Karpas-422 (cell line): ENCODE measurements at regions not wholly inside any gene's neighbourhood (a gene's known extent, or its start where the extent isn't known, plus 50 kb on each side); places are given as distances from the start of the nearest gene placed in this dataset.
A peak's percentile ranks its signal among the peaks of the same experiment; 100 is the strongest.

Experiments used
- DNase-seq: peaks from one replicate; pipeline ENCODE4 v3.0.0-alpha.2; 2015
- H2AFZ ChIP-seq: fragments of 200-600 bp; sonication (generic); 2 replicates; pipeline ENCODE4 v1.6.1; 2014; ENCODE audit warnings: antibody characterized with exemption, low read length, mixed read lengths
- H3K27ac ChIP-seq: fragments of 200-600 bp; sonication (generic); 2 replicates; pipeline ENCODE4 v1.5.1; 2014; ENCODE audit warnings: mild to moderate bottlenecking, low read length, moderate library complexity
- H3K27me3 ChIP-seq: fragments of 200-600 bp; sonication (generic); 2 replicates; pipeline ENCODE4 v1.6.1; 2014; ENCODE audit warnings: low read length, mixed read lengths
- H3K36me3 ChIP-seq: fragments of 200-600 bp; sonication (generic); 2 replicates; pipeline ENCODE4 v1.6.1; 2014; ENCODE audit warnings: low read length, mixed read lengths; ENCODE audit not compliant: insufficient read depth
- H3K4me1 ChIP-seq: fragments of 200-600 bp; sonication (generic); 2 replicates; pipeline ENCODE4 v1.6.1; 2014; ENCODE audit warnings: mild to moderate bottlenecking, low read length, mixed read lengths
- H3K4me2 ChIP-seq: fragments of 200-600 bp; sonication (generic); 2 replicates; pipeline ENCODE4 v1.6.1; 2014; ENCODE audit warnings: low read length, low read depth, mild to moderate bottlenecking; ENCODE audit not compliant: poor library complexity, severe bottlenecking
- H3K4me3 ChIP-seq: fragments of 200-600 bp; sonication (generic); 2 replicates; pipeline ENCODE4 v1.5.1; 2014; ENCODE audit warnings: mild to moderate bottlenecking, antibody characterized with exemption, low read length, mixed read lengths
- H3K79me2 ChIP-seq: fragments of 200-600 bp; sonication (generic); 2 replicates; pipeline ENCODE4 v1.6.1; 2014; ENCODE audit warnings: mild to moderate bottlenecking, low read length, mixed read lengths
- H3K9ac ChIP-seq: fragments of 200-600 bp; sonication (generic); 2 replicates; pipeline ENCODE4 v1.6.0; 2014; ENCODE audit warnings: low read length
- H3K9me2 ChIP-seq: fragments of 200-600 bp; sonication (generic), shearing (Covaris generic); replicated peaks from 2 replicates; pipeline ENCODE4 v1.6.0; 2014; ENCODE audit warnings: mild to moderate bottlenecking, low read length, moderate library complexity; ENCODE audit not compliant: insufficient read depth
- H3K9me3 ChIP-seq: fragments of 300-700, 200-600 bp; sonication (generic); 2 replicates; pipeline ENCODE4 v1.6.1; 2014; ENCODE audit warnings: low read length, mixed read lengths
- H4K20me1 ChIP-seq: fragments of 200-600 bp; sonication (generic); 2 replicates; pipeline ENCODE4 v1.6.1; 2014; ENCODE audit warnings: mild to moderate bottlenecking, antibody characterized with exemption, low read length, low read depth; ENCODE audit not compliant: insufficient read depth

DNA sequence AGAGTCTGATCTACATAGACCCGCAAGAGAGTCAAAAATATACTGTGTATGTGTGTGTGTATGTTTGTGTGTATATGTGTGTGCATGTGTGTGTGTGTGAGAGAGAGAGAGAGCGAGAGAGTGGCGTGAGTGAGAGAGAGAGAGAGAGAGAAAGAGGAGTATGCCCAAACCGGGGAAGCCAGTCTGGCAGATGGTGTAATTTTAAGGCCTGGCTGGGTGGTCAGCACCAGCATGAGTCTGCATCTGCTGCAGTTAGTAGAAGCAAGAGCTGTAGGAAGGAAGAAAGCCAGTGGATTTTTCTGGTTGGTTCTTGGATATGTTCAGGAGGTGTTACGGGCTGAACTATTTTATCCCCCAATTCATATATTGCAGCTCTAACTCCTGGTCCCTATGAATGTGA lies 75.2 kb downstream of the ACTBL2 start:
- Histone ChIP-seq H3K4me3 (no peak overlapping the region), H2AFZ (no peak overlapping the region), H3K4me2 (no peak overlapping the region), H3K9ac (no peak overlapping the region), H3K36me3 (no peaks in the 10 kb centered on the region), H3K4me1 (no peaks in the 10 kb centered on the region), H3K79me2 (no peaks in the 10 kb centered on the region), H3K27me3 (no peaks in the 10 kb centered on the region; the same call in 1 of the 2 replicates), H3K9me3 (no peaks in the 10 kb centered on the region), H3K9me2 (no peaks in the 10 kb centered on the region), H3K27ac (no peak overlapping the region), H4K20me1 (no peaks in the 10 kb centered on the region)
- DNase-seq: no peak

DNA sequence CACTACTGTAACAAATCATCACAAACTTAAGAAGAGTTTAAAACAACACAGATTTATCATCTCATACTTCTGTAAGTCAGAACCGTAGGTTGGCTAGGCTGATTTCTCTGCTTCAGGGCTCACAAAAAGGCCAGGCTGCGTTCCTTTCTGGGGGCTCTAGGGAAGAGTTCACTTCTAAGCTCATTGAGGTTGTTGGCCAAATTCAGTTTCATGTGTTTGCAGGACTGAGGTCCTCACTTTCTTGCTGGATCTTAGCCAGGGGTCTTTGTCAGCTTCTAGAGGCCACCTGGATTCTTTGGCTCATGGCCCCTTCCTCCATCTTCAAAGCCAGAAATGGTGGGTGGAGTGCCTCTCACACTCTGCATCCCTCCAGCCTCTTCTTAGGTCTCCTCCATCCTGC lies 76.0 kb downstream of the ACTBL2 start:
- no peak overlapping the region for H2AFZ ChIP-seq
- no peak overlapping the region for H3K27ac ChIP-seq
- no peaks in the 10 kb centered on the region for H4K20me1 ChIP-seq
- no peaks in the 10 kb centered on the region for H3K36me3 ChIP-seq
- H3K9ac ChIP-seq: no peak overlapping the region
- no peaks in the 10 kb centered on the region for H3K9me2 ChIP-seq
- H3K79me2 ChIP-seq: no peaks in the 10 kb centered on the region
- no peak overlapping the region for H3K4me2 ChIP-seq
- no peaks in the 10 kb centered on the region for H3K4me1 ChIP-seq
- no peak for DNase-seq
- no peaks in the 10 kb centered on the region; the same call in 1 of the 2 replicates for H3K27me3 ChIP-seq
- no peaks in the 10 kb centered on the region for H3K9me3 ChIP-seq
- no peak overlapping the region for H3K4me3 ChIP-seq

DNA sequence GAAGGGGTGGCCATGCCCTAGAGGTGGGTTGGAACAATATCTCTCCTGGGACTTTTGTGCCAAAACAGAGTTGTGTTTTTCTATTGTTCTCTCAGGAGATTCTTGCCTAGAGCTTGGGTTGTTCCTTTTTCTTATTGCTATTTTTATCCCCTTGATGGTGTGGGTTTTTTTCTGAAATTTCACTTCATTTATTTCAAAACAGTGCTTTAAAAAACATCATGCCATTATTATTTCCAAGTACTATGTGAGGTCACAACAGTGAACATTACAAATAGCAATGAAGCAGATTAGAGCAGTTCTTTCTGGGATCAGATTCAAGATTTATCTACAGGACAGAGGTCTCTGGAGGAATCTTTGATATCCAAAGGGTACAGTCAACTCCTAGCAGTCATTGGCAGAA lies 76.6 kb downstream of the ACTBL2 start:
- Histone ChIP-seq H3K4me1 (no peaks in the 10 kb centered on the region), H3K79me2 (no peaks in the 10 kb centered on the region), H3K27ac (no peak overlapping the region), H2AFZ (no peak overlapping the region), H3K4me3 (no peak overlapping the region), H3K9me3 (no peaks in the 10 kb centered on the region), H3K9ac (no peak overlapping the region), H3K27me3 (no peaks in the 10 kb centered on the region; the same call in 1 of the 2 replicates), H4K20me1 (no peaks in the 10 kb centered on the region), H3K4me2 (no peak overlapping the region), H3K36me3 (no peaks in the 10 kb centered on the region), H3K9me2 (no peaks in the 10 kb centered on the region)
- no peak for DNase-seq

GRCh38 chr5:57402761-57403160 lies 79.8 kb downstream of the ACTBL2 start:
- Histone ChIP-seq H3K4me1 (no peaks in the 10 kb centered on the region), H3K9ac (no peak overlapping the region), H3K79me2 (no peaks in the 10 kb centered on the region), H3K9me2 (no peaks in the 10 kb centered on the region), H3K4me2 (no peak overlapping the region), H3K4me3 (no peak overlapping the region), H3K27ac (no peak overlapping the region), H2AFZ (no peak overlapping the region), H3K36me3 (no peaks in the 10 kb centered on the region), H3K27me3 (no peaks in the 10 kb centered on the region; the same call in 1 of the 2 replicates), H4K20me1 (no peaks in the 10 kb centered on the region), H3K9me3 (no peaks in the 10 kb centered on the region)
- peak; percentile 27 for DNase-seq

GRCh38 chr5:57402348-57402747 lies 80.3 kb downstream of the ACTBL2 start:
- Histone ChIP-seq H3K4me2 (no peak overlapping the region), H3K4me1 (no peaks in the 10 kb centered on the region), H3K27me3 (no peaks in the 10 kb centered on the region; the same call in 1 of the 2 replicates), H3K9ac (no peak overlapping the region), H3K9me3 (no peaks in the 10 kb centered on the region), H3K27ac (no peak overlapping the region), H3K36me3 (no peaks in the 10 kb centered on the region), H3K79me2 (no peaks in the 10 kb centered on the region), H3K4me3 (no peak overlapping the region), H4K20me1 (no peaks in the 10 kb centered on the region), H2AFZ (no peak overlapping the region), H3K9me2 (no peaks in the 10 kb centered on the region)
- no peak for DNase-seq

DNA sequence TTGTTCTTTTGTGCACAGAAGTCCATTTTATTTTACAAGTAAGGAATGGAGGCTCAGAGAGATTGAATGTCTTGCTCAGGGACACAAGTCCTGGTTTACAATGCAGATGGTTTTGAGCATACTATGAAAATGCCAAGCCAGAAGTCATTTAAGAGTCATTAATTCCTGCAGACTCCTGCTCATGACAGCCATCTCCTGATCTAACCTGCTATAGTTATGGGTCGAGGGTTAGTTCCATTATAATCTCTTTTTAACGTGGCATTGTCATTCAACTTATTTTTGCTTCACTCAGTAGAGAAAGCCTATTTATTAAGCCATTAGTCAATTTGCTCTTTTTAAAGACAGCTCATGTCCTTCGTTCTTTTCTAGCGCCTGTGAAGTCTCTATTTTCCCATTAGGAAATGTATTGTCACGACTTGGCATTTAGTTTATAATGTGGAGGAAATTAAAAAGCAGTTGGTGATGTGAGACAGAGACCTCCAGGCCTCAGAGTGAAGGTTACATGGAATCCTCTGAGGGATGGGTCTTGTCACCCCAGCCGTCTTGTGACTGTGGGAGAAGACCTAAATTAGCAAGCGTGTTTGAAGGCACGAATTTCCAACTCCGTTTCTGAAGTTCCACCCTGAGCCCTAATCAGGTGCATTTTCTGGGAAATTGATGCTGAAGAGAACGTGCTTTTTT lies 84.1 kb downstream of the ACTBL2 start:
- Histone ChIP-seq H3K4me3 (no peak overlapping the region), H3K27ac (no peak overlapping the region), H4K20me1 (no peaks in the 10 kb centered on the region), H3K4me1 (no peaks in the 10 kb centered on the region), H3K4me2 (no peak overlapping the region), H3K36me3 (no peaks in the 10 kb centered on the region), H3K27me3 (no peaks in the 10 kb centered on the region), H2AFZ (no peak overlapping the region), H3K9me3 (no peaks in the 10 kb centered on the region), H3K9me2 (no peaks in the 10 kb centered on the region), H3K9ac (no peak overlapping the region), H3K79me2 (no peaks in the 10 kb centered on the region)
- peak; percentile 28 for DNase-seq

- Histone ChIP-seq H3K4me2 (no peak overlapping the region), H3K27ac (no peak overlapping the region), H3K36me3 (no peaks in the 10 kb centered on the region), H3K4me3 (no peak overlapping the region), H3K4me1 (no peaks in the 10 kb centered on the region), H4K20me1 (no peaks in the 10 kb centered on the region), H3K79me2 (no peaks in the 10 kb centered on the region), H3K9ac (no peak overlapping the region), H2AFZ (no peak overlapping the region), H3K27me3 (no peaks in the 10 kb centered on the region), H3K9me3 (no peaks in the 10 kb centered on the region), H3K9me2 (no peaks in the 10 kb centered on the region)
- no peak for DNase-seq
Measured at GRCh38 chr5:57396701-57397100, 85.9 kb downstream of the ACTBL2 start.

DNA sequence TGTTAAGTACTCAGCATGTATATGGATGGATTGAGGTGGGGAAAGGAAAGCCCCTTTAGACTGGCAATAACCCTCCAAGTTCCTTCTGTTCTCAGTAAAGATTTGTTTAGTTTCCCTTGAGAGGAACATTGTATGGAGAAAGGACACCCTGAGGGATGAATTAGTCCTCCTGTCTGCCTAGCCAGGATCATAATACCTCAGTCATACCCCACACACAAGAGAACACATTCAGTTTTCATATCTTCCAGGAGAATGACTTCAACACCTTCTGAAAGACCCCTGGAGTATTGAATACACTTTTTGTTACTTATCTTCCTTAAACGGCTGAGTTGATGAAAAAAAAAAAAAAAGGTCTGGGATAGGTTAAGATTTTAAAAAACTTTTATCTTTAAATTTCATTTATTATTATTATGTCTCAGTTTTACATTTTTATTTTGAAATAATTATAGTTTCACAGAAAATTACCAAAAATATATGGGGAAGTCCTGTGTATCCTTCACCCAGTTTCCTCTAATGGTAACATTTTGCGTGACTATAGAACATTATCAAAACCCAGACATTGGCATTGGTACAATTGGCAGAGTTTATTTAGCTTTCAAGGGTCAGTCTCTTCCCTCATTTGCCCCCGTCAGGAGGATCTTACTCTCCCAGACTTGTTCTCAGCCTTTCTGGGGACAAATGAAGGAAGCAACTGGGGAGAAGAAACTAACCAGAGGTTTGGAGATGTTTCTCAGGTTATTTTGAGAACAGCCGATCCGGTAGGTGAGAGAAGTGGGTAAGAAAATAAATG lies 88.0 kb downstream of the ACTBL2 start:
- Histone ChIP-seq H4K20me1 (no peaks in the 10 kb centered on the region), H3K9me2 (no peaks in the 10 kb centered on the region), H3K36me3 (no peaks in the 10 kb centered on the region), H3K27me3 (no peaks in the 10 kb centered on the region), H3K9me3 (no peaks in the 10 kb centered on the region), H3K27ac (no peak overlapping the region), H3K9ac (no peak overlapping the region), H2AFZ (no peak overlapping the region), H3K79me2 (no peaks in the 10 kb centered on the region), H3K4me2 (no peak overlapping the region), H3K4me1 (no peaks in the 10 kb centered on the region), H3K4me3 (no peak overlapping the region)
- DNase-seq: peak; percentile 24
